GM21786 (cell line): ENCODE measurements at regions not wholly inside any gene's neighbourhood (a gene's known extent, or its start where the extent isn't known, plus 50 kb on each side); places are given as distances from the start of the nearest gene placed in this dataset.
"Not testable (repeated sequence)": the region's sequence is repeated elsewhere in the genome, so short reads cannot be mapped to it uniquely, and the experiment has no call there.

Experiments used
- ATAC-seq: cut with Tn5 transposase; IDR thresholded peaks from one replicate; pipeline ENCODE4 v1.9.1; 2021; ENCODE audit not compliant: unreplicated experiment

- ATAC-seq = not testable (repeated sequence)
These were observed 75.8 kb upstream of the VKORC1L1 start for GRCh38 chr7:65797086-65797485.

- not testable (repeated sequence) for ATAC-seq
These were observed 75.3 kb upstream of the VKORC1L1 start for GRCh38 chr7:65797566-65797965.

- peak; percentile 99 for ATAC-seq
These were observed 74.5 kb upstream of the VKORC1L1 start for GRCh38 chr7:65798111-65799075.

- not testable (repeated sequence) for ATAC-seq
These were observed 72.7 kb upstream of the VKORC1L1 start for GRCh38 chr7:65800191-65800590.

- ATAC-seq = no peak
These were observed 72.0 kb upstream of the VKORC1L1 start for GRCh38 chr7:65800890-65801341.

- no peak for ATAC-seq
These were observed 68.0 kb upstream of the VKORC1L1 start for GRCh38 chr7:65804887-65805286.

GRCh38 chr7:65807067-65807466 lies 65.8 kb upstream of the VKORC1L1 start:
- not testable (repeated sequence) for ATAC-seq

GRCh38 chr7:65809259-65809981 lies 63.5 kb upstream of the VKORC1L1 start:
- peak; percentile 92 for ATAC-seq

- peak; percentile 33 for ATAC-seq
These were observed 62.9 kb upstream of the VKORC1L1 start for GRCh38 chr7:65809982-65810288.

- ATAC-seq = no peak
These were observed 60.6 kb upstream of the VKORC1L1 start for GRCh38 chr7:65812281-65812680.

- ATAC-seq = not testable (repeated sequence)
These were observed 58.2 kb upstream of the VKORC1L1 start for GRCh38 chr7:65814556-65815167.

GRCh38 chr7:65820287-65820950 lies 52.5 kb upstream of the VKORC1L1 start:
- no peak for ATAC-seq
